ENCODE measurements at regions not wholly inside any gene's neighbourhood (a gene's known extent, or its start where the extent isn't known, plus 50 kb on each side); places are given as distances from the start of the nearest gene placed in this dataset.

DNA sequence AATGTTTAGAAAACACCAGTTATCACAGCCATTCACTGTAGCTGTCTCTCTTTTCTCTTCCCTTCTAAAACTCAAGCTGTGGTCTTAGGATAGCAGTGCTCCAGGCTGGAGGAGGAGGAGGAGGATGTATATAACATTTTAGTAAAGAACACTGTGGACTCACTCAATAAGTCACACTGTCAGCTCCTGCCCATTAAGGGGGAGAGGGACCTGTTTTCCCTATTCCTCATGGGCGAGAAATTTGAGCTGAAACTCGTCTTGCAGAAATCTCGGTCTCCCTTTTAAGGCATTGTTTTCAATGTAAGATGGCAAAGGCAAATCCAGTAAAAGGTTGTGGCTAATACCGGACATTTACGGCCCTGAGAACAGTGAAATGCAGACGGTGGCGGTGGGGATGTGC, 114.8 kb upstream of the ZNF236 start:
- Histone ChIP-seq H3K4me2 (ENCODE audit: insufficient read depth in 1 of 2, low read depth in 2 of 2, low read length in 2 of 2) (no peak overlapping the region), H2AFZ (ENCODE audit: low read length) (peak overlapping the region; percentile 77; the same call in 1 of the 2 replicates), H3K23me2 (ENCODE audit: low read depth, low read length) (no peaks in the 10 kb centered on the region), H3K79me2 (ENCODE audit: control insufficient read depth in 1 of 2, insufficient read depth in 2 of 2, low read length in 2 of 2) (no peaks in the 10 kb centered on the region), H4K20me1 (replicated peaks in 1 of 2; ENCODE audit: control insufficient read depth in 1 of 2, insufficient read depth in 2 of 2, low read length in 2 of 2) (no peaks in the 10 kb centered on the region), H2BK12ac (ENCODE audit: low read depth, low read length) (no peak overlapping the region), H3K27ac (ENCODE audit: low read depth, low read length) (no peak overlapping the region), H3K9ac (replicated peaks in 1 of 4; ENCODE audit: extremely low read depth in 1 of 4, low read depth in 3 of 4, low read length in 3 of 4) (no peak overlapping the region), H3K4ac (replicated peaks; ENCODE audit: insufficient read length, low read depth, low read length) (no peak overlapping the region), H4K8ac (ENCODE audit: extremely low read depth, insufficient read depth, low read length) (no peak overlapping the region), H3K4me3 (ENCODE audit: extremely low read depth in 1 of 4, insufficient read depth in 2 of 4, low read depth in 3 of 4, low read length in 4 of 4) (no peak overlapping the region), H2BK20ac (ENCODE audit: low read length) (no peak overlapping the region), H2BK5ac (ENCODE audit: low read depth, low read length) (no peak overlapping the region), H3K14ac (ENCODE audit: insufficient read length) (no peak overlapping the region), H4K5ac (ENCODE audit: insufficient read length, low read depth, low read length) (no peak overlapping the region), H3K79me1 (ENCODE audit: low read depth, low read length) (no peaks in the 10 kb centered on the region), H3K56ac (replicated peaks; ENCODE audit: insufficient read length, low read depth, low read length) (no peak overlapping the region), H3K23ac (ENCODE audit: insufficient read length) (no peak overlapping the region), H2BK15ac (ENCODE audit: low read length) (no peak overlapping the region), H3K18ac (ENCODE audit: extremely low read depth, low read length) (no peak overlapping the region), H3K4me1 (replicated peaks in 1 of 4; ENCODE audit: control insufficient read depth in 3 of 4, insufficient read depth in 4 of 4, low read length in 3 of 4) (no peaks in the 10 kb centered on the region; a peak in 1 of 7 replicates), H3K27me3 (replicated peaks in 1 of 4; ENCODE audit: control insufficient read depth in 3 of 4, extremely low read depth in 1 of 4, insufficient read depth in 3 of 4, low read length in 3 of 4) (no peaks in the 10 kb centered on the region), H2BK120ac (replicated peaks; ENCODE audit: low read depth, low read length) (no peak overlapping the region), H4K91ac (replicated peaks; ENCODE audit: insufficient read length, low read length) (no peak overlapping the region), H3K9me3 (ENCODE audit: insufficient read depth in 2 of 2, low read depth in 1 of 2, low read length in 1 of 2) (no peaks in the 10 kb centered on the region; a peak in 1 of 4 replicates), H2AK5ac (ENCODE audit: low read depth, low read length) (no peak overlapping the region), H3K36me3 (ENCODE audit: control insufficient read depth in 2 of 4, insufficient read depth in 4 of 4, low read length in 3 of 4) (no peaks in the 10 kb centered on the region)
- WGBS, 2 experiments (ENCODE audit: extremely low coverage in 1 of 2, insufficient coverage in 1 of 2, insufficient read length in 1 of 2, insufficient replicate concordance in 2 of 2, low coverage in 1 of 2, low lambda C conversion rate in 2 of 2, missing lambda C conversion rate in 1 of 2), result 86% methylated on average over 7 of the region's 7 CpGs; no CpG with 5 or more reads in 1 of the 2 experiments
- POLR2A ChIA-PET (ENCODE audit: partially characterized antibody), result no interaction called here
- DNase-seq (ENCODE audit: low read depth in 1 of 2, low spot score in 2 of 2) (no peak), FAIRE-seq (no peak)
- CTCF ChIA-PET (ENCODE audit: partially characterized antibody), result interaction anchor here (0.8 to 4.7 kb wide), 6 partner anchors 18 to 308 kb away, joined by 3 to 71 read pairs (median 4); no protein-coding TSS in a partner anchor
- TF ChIP-seq POLR2A (IDR thresholded peaks at IDR 0.05; ENCODE audit: control extremely low read depth in 1 of 2, low read depth in 2 of 2, low read length in 2 of 2), result no peak
- no peak for TF ChIP-seq CEBPB (IDR thresholded peaks at IDR 0.05; ENCODE audit: low read depth, low read length)
- TF ChIP-seq GABPA (IDR thresholded peaks at IDR 0.05; ENCODE audit: borderline replicate concordance, insufficient read depth, low read length), result no peak
- TF ChIP-seq RXRA (IDR thresholded peaks at IDR 0.05; ENCODE audit: insufficient read depth, low read depth, low read length), result no peak
- no peak for TF ChIP-seq SP4 (IDR thresholded peaks at IDR 0.05; ENCODE audit: low read length)
- TF ChIP-seq ATF2 (IDR thresholded peaks at IDR 0.05; ENCODE audit: low read length), result no peak
- TF ChIP-seq SIN3A (conservative IDR thresholded peaks at IDR 0.05 in 1 of 2, IDR thresholded peaks at IDR 0.05 in 1 of 2; ENCODE audit: low read depth in 1 of 2, low read length in 2 of 2), result no peak
- TF ChIP-seq, protein P1, sequence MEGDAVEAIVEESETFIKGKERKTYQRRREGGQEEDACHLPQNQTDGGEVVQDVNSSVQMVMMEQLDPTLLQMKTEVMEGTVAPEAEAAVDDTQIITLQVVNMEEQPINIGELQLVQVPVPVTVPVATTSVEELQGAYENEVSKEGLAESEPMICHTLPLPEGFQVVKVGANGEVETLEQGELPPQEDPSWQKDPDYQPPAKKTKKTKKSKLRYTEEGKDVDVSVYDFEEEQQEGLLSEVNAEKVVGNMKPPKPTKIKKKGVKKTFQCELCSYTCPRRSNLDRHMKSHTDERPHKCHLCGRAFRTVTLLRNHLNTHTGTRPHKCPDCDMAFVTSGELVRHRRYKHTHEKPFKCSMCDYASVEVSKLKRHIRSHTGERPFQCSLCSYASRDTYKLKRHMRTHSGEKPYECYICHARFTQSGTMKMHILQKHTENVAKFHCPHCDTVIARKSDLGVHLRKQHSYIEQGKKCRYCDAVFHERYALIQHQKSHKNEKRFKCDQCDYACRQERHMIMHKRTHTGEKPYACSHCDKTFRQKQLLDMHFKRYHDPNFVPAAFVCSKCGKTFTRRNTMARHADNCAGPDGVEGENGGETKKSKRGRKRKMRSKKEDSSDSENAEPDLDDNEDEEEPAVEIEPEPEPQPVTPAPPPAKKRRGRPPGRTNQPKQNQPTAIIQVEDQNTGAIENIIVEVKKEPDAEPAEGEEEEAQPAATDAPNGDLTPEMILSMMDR (IDR thresholded peaks at IDR 0.05; ENCODE audit: control extremely low read depth in 1 of 3, insufficient read depth in 1 of 3, low read depth in 1 of 3, low read length in 3 of 3), result no peak
- TF ChIP-seq RAD21 (IDR thresholded peaks at IDR 0.05 in 1 of 2, conservative IDR thresholded peaks at IDR 0.05 in 1 of 2; ENCODE audit: low read depth in 2 of 2, low read length in 2 of 2), result no peak
- no peak for TF ChIP-seq TEAD4 (IDR thresholded peaks at IDR 0.05; ENCODE audit: low read depth, low read length)

Data from H1 (cell line).